NCI-H1417 treated with DMSO at 0.1 percent for 48 hours (cell line): ENCODE measurements at regions not wholly inside any gene's neighbourhood (a gene's known extent, or its start where the extent isn't known, plus 50 kb on each side); places are given as distances from the start of the nearest gene placed in this dataset.

ENCODE experiments used
- DNase-seq: peaks from one replicate; lab custom pipeline; 2025; lab: John Stamatoyannopoulos, UW

DNA sequence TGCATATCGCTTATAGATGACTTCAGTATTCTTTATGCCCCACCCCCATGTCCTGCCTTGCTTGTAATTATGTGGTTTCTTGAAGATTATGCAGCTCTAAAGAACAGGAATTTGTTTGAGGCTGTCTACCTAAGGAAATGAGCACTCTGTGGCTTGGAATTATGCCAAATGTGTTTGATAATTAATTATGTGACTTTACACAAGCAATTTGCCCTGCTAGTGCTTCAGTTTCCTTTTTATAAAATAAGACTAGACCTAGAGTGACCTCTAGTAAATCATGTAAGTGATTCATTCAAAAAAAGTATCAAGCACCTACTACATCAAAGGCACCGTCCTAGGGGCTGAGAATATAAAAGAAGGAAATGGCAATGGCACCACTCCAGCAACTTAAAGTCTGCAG lies 491.5 kb upstream of the KIRREL3 start:
- no peak for DNase-seq

DNA sequence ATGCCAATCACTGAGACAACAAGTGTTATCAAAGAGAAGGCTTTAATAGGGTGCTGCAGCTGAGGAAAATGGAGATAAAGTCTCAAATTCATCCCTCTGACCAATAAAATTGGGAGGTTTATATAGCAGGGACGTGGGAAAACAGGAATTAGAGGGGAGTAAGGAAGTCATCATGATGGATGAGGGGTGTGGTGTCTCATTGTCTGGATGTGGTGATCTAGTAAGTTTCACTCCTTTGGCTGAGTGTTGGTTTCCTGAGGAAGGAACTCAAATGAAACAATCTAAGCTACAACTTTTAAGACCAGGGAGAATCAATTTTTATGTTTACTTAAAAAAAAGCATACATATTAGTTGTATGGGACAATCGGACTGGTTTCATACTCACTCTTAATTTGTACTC lies 491.0 kb upstream of the KIRREL3 start:
- DNase-seq = no peak

DNA sequence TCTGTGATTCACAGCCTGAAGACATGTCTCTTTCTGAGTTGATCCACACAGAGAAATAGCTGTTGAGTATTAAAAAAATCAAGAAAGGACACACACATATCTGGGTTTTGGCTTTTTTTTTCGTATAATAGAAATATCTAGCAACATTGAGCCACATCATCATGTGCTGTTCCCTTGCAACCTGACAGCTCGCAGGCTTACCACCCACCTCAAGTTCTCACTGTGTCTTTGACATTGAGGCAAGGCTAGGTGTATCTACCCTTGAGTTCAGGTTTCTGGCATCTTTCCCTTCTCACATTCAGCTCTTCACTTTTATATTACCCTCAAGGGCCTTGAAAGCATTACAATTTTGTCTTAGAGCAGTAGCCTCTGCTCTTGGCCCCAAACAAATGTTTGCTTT lies 490.3 kb upstream of the KIRREL3 start:
- no peak for DNase-seq

DNA sequence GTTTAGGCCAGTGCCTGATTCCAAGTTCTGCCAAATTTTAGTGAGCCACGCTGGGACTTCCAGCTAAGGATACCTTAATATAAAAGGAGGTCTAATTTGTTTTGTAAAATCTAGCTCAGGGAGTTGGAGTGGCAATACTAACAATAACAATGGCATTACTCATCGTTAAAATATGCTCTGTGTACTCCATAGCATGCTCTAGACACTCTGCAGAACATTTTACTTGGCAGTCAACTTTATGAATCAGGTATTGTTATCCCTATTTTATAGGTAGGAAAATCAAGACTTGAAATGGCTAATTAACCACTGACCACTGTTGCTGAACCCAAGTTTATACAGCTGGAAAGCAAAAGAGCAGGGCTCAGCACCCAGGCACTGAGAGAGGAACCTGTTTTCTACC lies 485.0 kb upstream of the KIRREL3 start:
- DNase-seq = no peak

DNA sequence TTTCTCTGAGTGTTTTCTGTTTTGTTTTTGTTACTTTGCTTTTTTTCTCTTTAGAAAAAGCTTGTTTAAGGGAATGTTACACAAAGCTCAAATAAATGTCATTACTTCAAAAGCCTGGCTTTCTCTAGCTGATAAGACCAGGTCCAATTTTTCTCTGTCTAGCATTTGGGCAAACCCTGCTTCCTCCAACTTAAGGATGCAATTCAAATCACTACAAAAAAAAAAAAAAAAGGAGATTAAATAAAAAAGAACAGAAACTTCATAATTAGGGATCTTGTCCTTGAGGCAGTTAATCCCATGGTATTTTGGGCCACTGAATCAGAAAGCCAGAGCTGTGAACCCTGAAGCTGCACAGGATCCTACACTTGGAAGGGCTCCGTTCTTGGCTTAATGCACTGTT lies 480.8 kb upstream of the KIRREL3 start:
- DNase-seq = no peak

DNA sequence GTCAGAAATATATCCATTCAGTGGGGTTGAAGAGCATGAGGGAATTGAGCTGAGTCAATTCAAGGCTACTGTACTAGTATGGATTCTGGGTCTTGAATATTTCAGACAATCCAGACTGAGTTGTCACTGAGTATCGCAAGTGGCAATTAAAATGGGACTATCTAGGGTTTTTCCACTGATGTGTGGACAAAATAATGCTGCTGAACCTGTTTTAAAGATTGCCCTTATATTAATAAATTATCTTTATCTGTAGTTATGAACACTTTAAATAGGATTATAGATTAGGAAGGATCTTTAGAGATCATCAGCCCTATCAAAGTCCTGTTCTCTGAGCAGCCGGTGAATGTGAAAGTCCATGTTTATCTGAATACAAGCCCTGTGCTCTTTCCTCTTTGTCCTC lies 478.3 kb upstream of the KIRREL3 start:
- no peak for DNase-seq

DNA sequence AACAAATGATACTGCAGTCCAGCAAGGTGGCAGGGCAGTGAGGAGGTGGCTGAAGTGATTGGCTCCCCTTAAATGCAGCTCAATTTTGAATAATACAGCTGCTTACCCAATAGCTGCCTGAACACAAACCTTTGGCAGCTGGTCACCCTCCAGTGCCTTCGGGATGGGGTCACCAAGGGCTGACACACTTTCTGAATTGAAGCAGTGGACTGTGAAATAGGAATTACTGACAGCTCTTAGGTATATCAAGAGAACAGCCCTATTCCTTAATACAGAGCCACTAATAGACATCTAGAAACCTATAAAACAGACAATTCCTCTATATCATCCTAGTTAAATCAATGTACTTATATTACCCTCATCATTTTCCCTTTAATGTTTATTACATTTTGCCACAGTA lies 474.2 kb upstream of the KIRREL3 start:
- DNase-seq = no peak

DNA sequence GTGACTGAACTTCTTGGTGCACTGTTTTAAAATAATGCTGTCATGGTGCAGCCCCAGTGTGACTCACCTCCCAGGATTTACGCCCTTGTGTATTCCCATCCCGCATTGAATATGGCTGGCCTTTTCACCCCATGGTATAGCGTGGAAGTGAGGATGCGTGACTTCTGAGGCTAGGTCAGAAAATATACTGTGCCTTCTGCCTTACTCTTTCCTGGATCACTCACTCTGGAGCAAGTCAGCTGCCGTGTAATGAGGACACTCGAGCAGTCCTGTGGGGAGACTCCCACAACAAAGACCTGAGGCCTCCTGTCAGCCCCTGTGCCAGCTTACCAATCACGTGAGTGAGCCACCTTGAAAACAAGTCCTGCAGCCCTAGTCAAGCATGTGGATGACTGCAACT lies 471.9 kb upstream of the KIRREL3 start:
- DNase-seq = no peak

DNA sequence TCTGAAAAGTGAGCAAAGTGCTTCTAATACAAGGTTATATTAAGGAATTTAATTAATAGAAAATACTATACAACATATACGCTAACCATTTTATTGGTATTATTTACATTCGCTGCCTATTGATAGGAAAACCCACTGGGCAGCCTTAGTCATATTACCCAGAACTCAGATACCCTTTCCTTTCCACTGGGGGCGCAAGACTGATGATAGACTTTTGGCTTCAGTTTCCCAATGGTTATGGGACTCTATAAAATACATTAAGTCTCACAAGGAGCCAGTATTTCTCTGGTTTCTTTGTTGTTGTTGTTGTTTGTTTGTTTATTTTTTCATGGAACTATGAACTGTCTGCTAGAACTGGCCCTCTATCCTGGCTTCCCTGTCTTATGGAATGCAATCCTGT lies 471.1 kb upstream of the KIRREL3 start:
- no peak for DNase-seq

DNA sequence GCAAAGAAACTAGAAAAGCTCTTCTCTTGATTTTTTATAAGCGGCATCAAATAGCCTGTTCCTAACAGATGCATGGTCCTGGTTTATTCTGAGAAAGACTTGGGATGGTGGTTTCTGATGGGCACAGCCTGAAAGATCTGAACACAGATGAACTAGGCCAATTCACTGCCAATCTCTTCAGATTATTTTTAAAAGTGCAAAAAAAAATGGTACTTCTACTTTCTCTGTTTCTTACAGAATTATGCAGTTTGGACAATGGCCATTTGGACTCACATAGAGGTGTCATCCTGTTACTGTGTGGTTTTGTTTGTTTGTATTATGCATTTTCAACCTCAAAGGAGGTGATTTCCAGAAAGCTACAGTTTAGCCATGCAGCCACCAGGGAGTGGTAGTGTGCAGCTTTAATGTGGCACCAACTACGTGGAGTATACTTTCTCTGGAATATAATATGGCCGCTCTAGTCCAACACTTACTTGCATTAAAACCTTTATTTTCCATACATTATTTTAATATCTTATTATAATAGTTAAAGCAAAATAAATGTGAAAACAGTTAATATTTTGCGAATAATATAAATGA lies 469.8 kb upstream of the KIRREL3 start:
- no peak for DNase-seq

DNA sequence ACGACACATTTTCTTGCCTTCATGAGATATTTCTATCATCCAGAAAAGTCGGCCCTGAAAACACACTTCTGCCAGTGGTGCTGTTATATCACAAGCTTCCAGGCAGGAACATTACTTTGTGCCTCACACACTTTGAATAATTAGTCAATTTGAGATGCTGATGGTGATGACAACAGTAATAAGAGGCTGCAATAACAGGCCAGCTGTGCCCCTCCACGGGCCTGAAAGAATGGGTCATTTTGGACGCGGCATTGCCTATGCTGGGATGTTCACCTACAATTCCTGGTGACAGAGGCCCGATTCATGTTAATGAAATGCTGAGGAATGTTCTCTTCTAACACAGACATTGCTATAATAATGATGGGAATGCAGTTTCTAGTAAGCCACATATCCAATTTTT lies 463.8 kb upstream of the KIRREL3 start:
- no peak for DNase-seq

DNA sequence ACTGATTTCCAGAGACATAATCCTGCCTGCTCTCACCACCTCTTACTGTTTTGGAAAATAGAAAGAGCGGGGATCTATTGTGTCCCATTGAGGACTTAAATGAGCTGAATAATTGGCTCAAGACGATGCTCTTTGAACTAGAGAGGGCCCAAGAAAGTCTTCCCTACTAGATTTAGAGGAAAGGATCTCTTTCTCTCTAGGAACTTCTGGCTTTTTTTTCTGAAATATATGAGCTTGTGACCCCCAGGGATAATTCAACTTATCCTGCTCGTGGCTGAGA lies 461.4 kb upstream of the KIRREL3 start:
- DNase-seq = no peak

DNA sequence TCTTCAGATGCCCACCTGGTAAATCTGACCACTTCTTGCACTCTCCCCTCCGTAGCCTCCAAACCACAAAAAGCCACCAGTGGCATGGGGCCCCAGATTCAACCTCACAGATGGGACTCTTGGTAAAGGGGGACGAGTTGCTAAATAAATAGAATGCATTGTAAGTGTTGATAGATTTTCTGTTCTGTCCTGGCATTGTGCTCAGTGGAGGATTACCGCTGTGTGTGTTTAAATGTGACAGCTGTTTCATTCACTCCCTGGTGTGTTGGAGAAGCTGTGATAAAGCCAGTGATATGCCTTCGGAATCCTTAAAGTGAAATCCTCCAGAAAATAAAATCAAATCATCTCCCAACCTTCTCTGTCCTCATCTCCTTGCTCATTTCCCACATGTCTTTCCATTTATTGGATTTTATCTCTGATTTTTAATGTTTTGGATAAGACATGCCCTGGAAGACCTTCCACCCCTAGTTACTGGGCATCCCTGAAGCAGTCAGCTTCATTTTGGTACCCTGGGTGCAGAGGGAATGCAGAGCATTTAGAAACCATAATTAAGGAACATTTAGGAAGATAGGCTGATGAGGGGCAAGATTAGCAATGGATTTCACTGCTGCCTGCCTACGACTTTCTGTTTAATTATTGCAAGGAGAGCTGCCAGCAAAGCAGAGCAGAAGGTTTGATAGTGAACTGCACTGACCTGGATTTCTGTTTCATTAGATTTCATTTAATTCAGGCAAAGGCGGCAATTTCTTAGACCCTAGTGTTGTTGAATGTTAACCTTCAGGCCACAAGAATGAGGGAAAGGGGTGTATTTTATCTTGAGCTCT lies 460.9 kb upstream of the KIRREL3 start:
- no peak for DNase-seq

DNA sequence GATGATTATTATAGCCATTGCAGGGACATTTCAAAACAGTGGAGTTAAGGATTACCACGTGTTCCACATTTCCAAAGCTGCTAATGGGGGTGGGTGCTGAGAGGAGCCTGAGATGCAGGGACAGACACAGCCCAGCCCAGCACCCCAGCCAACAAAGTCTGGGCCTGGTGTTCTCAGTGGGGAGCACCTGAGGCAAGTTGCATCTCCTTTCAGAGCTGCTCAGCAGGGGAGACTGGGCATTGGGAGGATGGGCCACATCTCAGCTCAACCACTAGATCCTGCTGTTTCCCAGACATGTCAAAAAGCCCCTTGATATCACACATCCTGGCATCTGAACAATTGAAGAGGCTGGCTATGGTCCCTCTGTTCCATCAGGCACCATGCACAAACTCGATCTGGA lies 458.0 kb upstream of the KIRREL3 start:
- peak; percentile 59 for DNase-seq

DNA sequence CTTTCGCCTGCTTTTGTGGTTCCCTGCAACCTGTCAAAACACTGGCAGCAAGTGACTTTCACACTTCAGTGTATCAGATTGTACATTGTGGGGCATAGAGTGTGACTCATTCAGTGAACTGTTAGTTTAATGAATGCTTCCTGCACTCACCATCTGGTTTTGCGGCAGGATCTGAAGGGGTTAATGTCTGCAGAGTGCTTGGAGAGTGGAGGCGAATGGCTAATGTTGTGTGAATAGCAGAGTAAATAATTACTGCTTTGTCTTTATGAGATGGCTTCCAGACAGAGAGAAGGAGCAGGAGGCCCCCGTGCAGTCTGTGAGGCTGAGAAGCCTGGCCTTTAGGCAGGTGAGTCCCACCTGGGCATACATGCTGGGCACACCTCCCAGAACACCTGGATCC lies 454.3 kb upstream of the KIRREL3 start:
- DNase-seq = peak; percentile 95

DNA sequence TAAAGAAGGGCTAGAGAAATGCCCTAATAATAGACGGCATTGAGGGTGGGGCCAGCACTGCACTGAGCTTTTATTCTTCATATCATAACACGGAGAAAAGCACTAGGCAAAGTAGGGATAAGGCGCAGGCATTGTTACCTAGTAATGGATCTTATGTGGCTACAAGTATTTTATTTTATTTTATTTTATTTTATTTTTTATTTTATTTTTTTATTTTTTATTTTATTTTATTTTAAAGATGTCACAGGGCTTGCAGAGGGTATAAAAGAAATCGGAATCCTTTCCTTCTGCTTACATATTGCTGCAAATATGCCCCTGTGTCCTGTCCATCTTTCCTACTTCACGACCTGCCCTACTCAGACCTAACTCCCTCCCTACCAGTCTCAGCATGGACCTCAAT lies 452.0 kb upstream of the KIRREL3 start:
- no peak for DNase-seq

DNA sequence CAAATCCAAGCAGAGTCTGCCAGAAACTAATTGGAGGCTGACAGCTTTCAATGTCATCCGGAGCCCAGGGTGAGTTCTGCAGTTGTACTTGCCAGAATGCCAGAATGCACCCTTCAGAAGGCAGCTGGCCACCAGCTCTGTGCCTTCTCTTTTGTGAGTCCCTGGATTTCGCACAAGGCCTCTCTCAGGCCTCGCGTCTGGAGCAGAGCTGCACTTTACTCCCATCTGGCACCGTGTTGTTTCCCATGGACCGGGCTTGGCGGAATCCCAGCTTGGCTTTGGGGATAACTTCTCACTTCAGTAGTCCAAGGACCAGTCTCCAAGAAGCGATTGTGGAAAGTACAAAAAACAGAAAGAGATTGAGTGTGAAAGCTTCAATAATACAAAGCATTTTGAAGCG lies 451.3 kb upstream of the KIRREL3 start:
- no peak for DNase-seq

DNA sequence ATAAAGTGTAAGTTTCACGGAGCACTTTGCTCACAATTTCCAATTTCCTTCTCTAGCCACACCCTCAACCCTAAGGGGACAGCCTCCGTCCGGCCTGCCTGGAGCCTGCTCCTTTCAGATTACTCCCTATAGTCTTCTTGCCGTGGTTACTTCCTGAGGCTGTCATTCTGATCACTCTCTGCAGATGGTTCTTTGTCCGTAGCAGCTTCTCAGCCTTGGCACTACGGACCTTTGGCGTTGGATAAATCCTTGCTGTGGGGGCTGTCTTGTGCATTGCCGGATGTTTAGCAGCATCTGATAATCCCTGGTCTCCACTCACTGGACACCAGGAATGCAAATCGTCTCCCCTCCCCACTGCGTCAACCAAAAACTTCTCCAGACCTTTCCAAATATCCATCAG lies 447.5 kb upstream of the KIRREL3 start:
- no peak for DNase-seq

DNA sequence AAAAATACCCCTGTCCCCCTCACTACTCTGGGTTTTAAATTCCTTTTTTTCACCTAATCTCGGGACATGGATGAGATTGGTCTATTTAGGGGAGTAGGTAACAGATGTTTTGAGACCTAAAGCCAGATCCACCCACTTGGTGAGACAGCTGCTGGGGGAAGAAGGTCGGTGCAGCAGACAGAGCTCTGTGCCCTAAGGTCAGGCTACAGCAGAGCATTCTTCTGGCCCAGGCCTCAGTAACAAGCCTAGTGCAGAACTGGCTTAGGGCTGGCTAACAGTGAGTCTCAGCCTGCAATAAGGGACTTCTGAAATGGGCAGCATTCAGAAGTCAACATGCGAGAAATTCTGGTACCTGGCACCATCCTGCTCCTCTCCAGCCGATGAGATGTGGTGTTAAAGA lies 444.9 kb upstream of the KIRREL3 start:
- DNase-seq = no peak

DNA sequence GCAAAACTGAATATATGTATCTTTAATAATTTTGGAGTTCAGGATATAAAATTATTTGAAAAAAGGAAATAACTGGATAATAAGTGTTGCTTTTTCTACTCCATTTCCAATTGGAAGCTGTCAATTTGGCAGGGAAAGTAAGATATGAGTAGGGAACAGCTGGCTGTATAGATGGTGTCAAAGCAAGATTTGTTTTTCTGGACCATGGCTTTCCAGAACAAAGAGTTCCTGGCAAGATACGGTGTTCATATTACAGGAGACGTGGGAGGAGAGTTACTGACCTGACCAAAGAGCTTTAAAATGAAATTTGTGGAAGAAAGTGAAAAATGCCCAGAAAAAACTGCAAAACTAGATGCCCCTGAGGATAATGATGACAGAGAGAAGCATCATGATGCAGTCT lies 442.7 kb upstream of the KIRREL3 start:
- no peak for DNase-seq

DNA sequence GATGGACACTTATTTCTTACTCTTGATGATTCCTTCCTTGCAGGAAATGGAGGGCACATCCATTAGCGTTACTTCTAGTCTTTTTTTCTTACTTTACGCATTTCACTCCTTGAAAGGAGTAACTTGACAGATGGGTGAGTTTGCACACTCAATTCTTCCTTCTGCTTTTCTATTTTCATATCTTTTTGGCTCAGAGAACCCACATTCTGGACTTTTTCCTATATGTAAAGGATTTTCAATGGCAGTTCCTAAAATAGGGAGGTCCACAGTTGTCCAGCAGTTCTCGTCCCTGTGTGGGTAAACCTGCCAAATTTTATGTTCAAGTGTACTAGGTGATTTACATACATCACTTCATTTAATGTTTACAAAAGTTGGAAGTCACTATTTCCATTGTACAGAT lies 440.0 kb upstream of the KIRREL3 start:
- DNase-seq = no peak

DNA sequence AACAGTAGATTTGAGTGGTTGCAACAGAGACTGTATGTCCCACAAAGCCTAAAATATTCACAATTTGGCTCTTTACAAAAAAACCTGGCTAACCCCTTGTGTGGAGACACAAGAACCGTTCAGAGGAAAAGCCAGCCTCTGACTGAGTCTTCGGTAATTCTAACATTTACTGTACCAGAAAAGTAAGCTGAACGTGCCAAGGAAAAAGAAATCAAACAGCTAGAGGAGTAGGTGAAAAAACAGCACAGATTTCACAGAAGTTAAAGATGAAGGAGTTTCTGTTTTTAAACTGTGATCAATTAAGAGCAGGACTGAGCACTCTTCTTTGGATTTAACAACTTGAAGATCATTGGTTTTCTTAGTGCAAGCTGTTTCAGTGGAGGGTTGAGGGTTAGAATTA lies 424.7 kb upstream of the KIRREL3 start:
- no peak for DNase-seq

DNA sequence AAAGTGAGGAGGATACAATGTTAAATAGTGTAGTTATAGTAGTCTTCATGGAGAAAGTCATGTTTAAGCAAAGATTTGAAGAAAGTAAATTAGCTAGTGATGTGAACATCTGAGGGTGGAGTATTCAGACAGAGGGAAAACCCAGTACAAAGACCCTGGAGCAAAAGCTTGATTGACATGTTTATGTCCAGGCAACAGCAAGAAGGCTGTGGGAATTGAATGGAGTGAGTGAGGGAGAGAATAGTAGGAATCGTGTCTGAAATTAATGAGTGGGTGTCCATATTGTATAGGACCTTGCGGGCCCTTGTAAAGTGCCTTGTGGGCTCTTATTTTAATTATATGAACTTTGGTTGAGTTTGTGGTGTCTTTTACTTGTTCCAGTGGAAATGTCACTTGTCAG lies 424.1 kb upstream of the KIRREL3 start:
- no peak for DNase-seq

DNA sequence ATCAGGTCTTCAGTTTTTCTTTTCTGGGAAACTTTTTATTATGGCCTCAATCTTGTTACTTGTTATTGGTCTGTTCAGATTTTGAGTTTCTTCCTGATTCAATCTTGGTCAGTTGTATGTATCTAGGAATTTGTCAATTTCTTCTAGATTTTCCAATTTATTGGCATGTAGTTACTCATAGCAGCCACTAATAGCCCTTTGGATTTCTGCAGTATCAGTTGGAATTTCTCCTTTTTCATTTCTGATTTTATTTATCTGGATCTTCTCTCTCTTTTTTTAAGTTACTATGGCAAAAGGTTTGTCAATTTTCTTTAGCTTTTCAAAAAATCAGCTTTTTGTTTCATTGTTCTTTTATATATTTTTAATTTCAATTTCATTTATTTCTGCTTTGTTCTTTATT lies 419.6 kb upstream of the KIRREL3 start:
- no peak for DNase-seq
